H9 (cell line): ENCODE measurements at regions not wholly inside any gene's neighbourhood (a gene's known extent, or its start where the extent isn't known, plus 50 kb on each side); places are given as distances from the start of the nearest gene placed in this dataset.

Source experiments
- DNase-seq: peaks from one replicate; pipeline ENCODE4 v3.0.0-alpha.2; 2017
- H2AFZ ChIP-seq: one replicate; pipeline ENCODE4 v1.6.1; 2013; ENCODE audit warnings: mild to moderate bottlenecking, low read length, control low read depth, moderate library complexity
- H2AK5ac ChIP-seq: 2 replicates; pipeline ENCODE4 v1.6.1; 2013; ENCODE audit warnings: low read length, control low read depth, mixed read lengths; ENCODE audit not compliant: insufficient read length
- H2BK120ac ChIP-seq: one replicate; pipeline ENCODE4 v1.6.1; 2013; ENCODE audit warnings: low read depth, mild to moderate bottlenecking, low read length, control low read depth, inconsistent platforms; ENCODE audit not compliant: poor library complexity, severe bottlenecking
- H2BK12ac ChIP-seq: 2 replicates; pipeline ENCODE4 v1.6.1; 2013; ENCODE audit warnings: low read length, control low read depth, mixed read lengths, low read depth; ENCODE audit not compliant: insufficient read length
- H2BK15ac ChIP-seq: 2 replicates; pipeline ENCODE4 v1.6.1; 2013; ENCODE audit warnings: low read depth, low read length, control low read depth
- H2BK20ac ChIP-seq: one replicate; pipeline ENCODE4 v1.6.1; 2013; ENCODE audit warnings: low read depth, mild to moderate bottlenecking, low read length, control low read depth, inconsistent platforms; ENCODE audit not compliant: poor library complexity, severe bottlenecking
- H2BK5ac ChIP-seq: 2 replicates; pipeline ENCODE4 v1.6.1; 2013; ENCODE audit warnings: low read length, control low read depth, mixed read lengths; ENCODE audit not compliant: insufficient read length
- H3K14ac ChIP-seq: 2 replicates; pipeline ENCODE4 v1.6.1; 2013; ENCODE audit warnings: low read length, control low read depth; ENCODE audit not compliant: insufficient read depth
- H3K18ac ChIP-seq: 2 replicates; pipeline ENCODE4 v1.6.1; 2013; ENCODE audit warnings: low read depth, mild to moderate bottlenecking, mixed read lengths, low read length, control low read depth; ENCODE audit not compliant: insufficient read length
- H3K23ac ChIP-seq: 2 replicates; pipeline ENCODE4 v1.6.1; 2013; ENCODE audit warnings: low read length, control low read depth, mixed read lengths, low read depth; ENCODE audit not compliant: insufficient read length
- H3K23me2 ChIP-seq: 2 replicates; pipeline ENCODE4 v1.6.1; 2013; ENCODE audit warnings: low read depth, mild to moderate bottlenecking, mixed read lengths, low read length, control low read depth; ENCODE audit not compliant: insufficient read length, poor library complexity, severe bottlenecking
- H3K27ac ChIP-seq: 2 replicates; pipeline ENCODE4 v1.5.1; 2013; ENCODE audit warnings: low read length, control low read depth, mixed read lengths, low read depth; ENCODE audit not compliant: insufficient read length
- H3K27me3 ChIP-seq: 2 replicates; pipeline ENCODE4 v1.6.1; 2013; ENCODE audit warnings: low read length, control low read depth, inconsistent platforms; ENCODE audit not compliant: insufficient read depth
- H3K4ac ChIP-seq: 2 replicates; pipeline ENCODE4 v1.6.1; 2013; ENCODE audit warnings: low read depth, mild to moderate bottlenecking, control low read depth, inconsistent platforms, low read length, moderate library complexity
- H3K4me1 ChIP-seq: 2 replicates; pipeline ENCODE4 v1.6.1; 2013; ENCODE audit warnings: low read length, control low read depth, inconsistent platforms; ENCODE audit not compliant: insufficient read depth
- H3K4me2 ChIP-seq: 2 replicates; pipeline ENCODE4 v1.6.1; 2013; ENCODE audit warnings: low read length, control low read depth, mixed read lengths; ENCODE audit not compliant: insufficient read length, insufficient read depth
- H3K56ac ChIP-seq: 2 replicates; pipeline ENCODE4 v1.6.1; 2013; ENCODE audit warnings: low read depth, mild to moderate bottlenecking, mixed read lengths, low read length, control low read depth; ENCODE audit not compliant: insufficient read length
- H3K79me1 ChIP-seq: 2 replicates; pipeline ENCODE4 v1.6.1; 2013; ENCODE audit warnings: low read depth, mild to moderate bottlenecking, moderate library complexity, low read length, control low read depth, inconsistent platforms; ENCODE audit not compliant: insufficient read depth, poor library complexity, severe bottlenecking
- H3K79me2 ChIP-seq: 2 replicates; pipeline ENCODE4 v1.6.1; 2013; ENCODE audit warnings: low read length, control low read depth, inconsistent platforms; ENCODE audit not compliant: insufficient read depth
- H3K9ac ChIP-seq: 2 replicates; pipeline ENCODE4 v1.6.1; 2013; ENCODE audit warnings: low read length, control low read depth, mixed read lengths; ENCODE audit not compliant: insufficient read length; ENCODE audit errors: extremely low read depth
- H3K9me3 ChIP-seq: one replicate; pipeline ENCODE4 v1.6.1; 2013; ENCODE audit warnings: low read depth, low read length, inconsistent platforms; ENCODE audit not compliant: control insufficient read depth
- H3T11ph ChIP-seq: one replicate; pipeline ENCODE4 v1.6.1; 2013; ENCODE audit warnings: mild to moderate bottlenecking, low read length, control low read depth, inconsistent platforms
- H4K20me1 ChIP-seq: one replicate; pipeline ENCODE4 v1.6.1; 2013; ENCODE audit not compliant: control insufficient read depth, insufficient read length, insufficient read depth
- H4K5ac ChIP-seq: 2 replicates; pipeline ENCODE4 v1.6.1; 2013; ENCODE audit warnings: low read depth, mild to moderate bottlenecking, mixed read lengths, low read length, control low read depth; ENCODE audit not compliant: insufficient read length
- H4K8ac ChIP-seq: replicated peaks from 2 replicates; pipeline ENCODE4 v1.6.1; 2013; ENCODE audit warnings: low read length, control low read depth, mixed read lengths, low read depth; ENCODE audit not compliant: insufficient read length
- H4K91ac ChIP-seq: 2 replicates; pipeline ENCODE4 v1.6.1; 2013; ENCODE audit warnings: low read depth, mild to moderate bottlenecking, moderate library complexity, mixed read lengths, low read length, control low read depth; ENCODE audit not compliant: insufficient read length
- H3K27ac Mint-ChIP-seq, 3 experiments: 2 replicates in 2 of 3; 3 replicates in 1 of 3; pipeline ENCODE4 v1.8.0; 2020 to 2021; ENCODE audit warnings: mixed read lengths in 3 of 3, mild to moderate bottlenecking in 1 of 3, moderate library complexity in 1 of 3
- H3K27me3 Mint-ChIP-seq: 2 replicates; pipeline ENCODE4 v1.8.0; 2021; ENCODE audit warnings: low read depth, mild to moderate bottlenecking, moderate library complexity, mixed read lengths
- H3K36me3 Mint-ChIP-seq, 3 experiments: 2 replicates in 2 of 3; 3 replicates in 1 of 3; pipeline ENCODE4 v1.8.0; 2020 to 2021; ENCODE audit warnings: low read depth in 3 of 3, mixed read lengths in 3 of 3; ENCODE audit not compliant: insufficient read depth in 1 of 3
- H3K4me1 Mint-ChIP-seq, 2 experiments: 2 replicates each; pipeline ENCODE4 v1.8.0; 2020; ENCODE audit warnings: mixed read lengths in 2 of 2
- H3K4me3 Mint-ChIP-seq, 2 experiments: 2 replicates in 1 of 2; 3 replicates in 1 of 2; pipeline ENCODE4 v1.8.0; 2020 to 2021; ENCODE audit warnings: mild to moderate bottlenecking in 2 of 2, mixed read lengths in 2 of 2, moderate library complexity in 1 of 2
- H3K9me3 Mint-ChIP-seq, 2 experiments: 2 replicates in 1 of 2; 3 replicates in 1 of 2; pipeline ENCODE4 v1.8.0; 2020; ENCODE audit warnings: mild to moderate bottlenecking in 2 of 2, mixed read lengths in 2 of 2, moderate library complexity in 1 of 2
- WGBS: extraction: QIAGEN DNeasy Blood & Tissue Kit; methylation state at CpG from one replicate; pipeline ENCODE4 v1.1.7; 2013; ENCODE audit warnings: missing lambda C conversion rate, low lambda C conversion rate, mixed read lengths; ENCODE audit not compliant: insufficient read length; ENCODE audit errors: extremely low coverage; 5-methylcytosine and 5-hydroxymethylcytosine counted together
- TF ChIP-seq, protein P1 (sequence below): fragments of 200-600 bp; sonication (generic); conservative IDR thresholded peaks from 3 replicates; pipeline ENCODE4 v1.8.0; 2021; ENCODE audit warnings: antibody characterized with exemption, mild to moderate bottlenecking

DNA sequence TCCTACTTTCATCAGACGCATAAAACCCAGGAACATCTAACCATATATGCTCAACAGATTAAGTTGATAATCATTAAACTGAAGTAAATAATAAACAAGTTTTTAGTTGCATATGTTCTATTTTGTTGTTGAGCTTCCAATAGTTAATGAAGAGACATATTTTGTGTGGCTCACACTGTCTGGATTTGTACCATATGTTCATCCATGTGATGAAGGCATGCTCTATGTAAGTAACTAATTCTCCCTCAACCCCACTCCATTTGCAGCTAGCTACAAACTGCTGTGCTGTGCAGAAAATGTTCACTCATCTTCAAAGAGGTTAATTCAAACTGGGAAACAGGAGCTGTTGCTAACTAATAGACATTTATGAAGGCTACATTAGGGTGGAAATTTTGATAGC lies 589.7 kb upstream of the LRRC4C start:
- Histone ChIP-seq H4K91ac (no peak overlapping the region), H3K79me1 (no peaks in the 10 kb centered on the region), H3K27me3 (no peaks in the 10 kb centered on the region), H3T11ph (no peak overlapping the region), H2BK20ac (no peak overlapping the region), H2BK5ac (no peak overlapping the region), H3K18ac (no peak overlapping the region), H4K20me1 (no peaks in the 10 kb centered on the region), H3K27ac (no peak overlapping the region), H2BK15ac (no peak overlapping the region), H2BK120ac (no peak overlapping the region), H4K5ac (no peak overlapping the region), H3K79me2 (no peaks in the 10 kb centered on the region), H2BK12ac (no peak overlapping the region), H3K23me2 (no peaks in the 10 kb centered on the region), H2AK5ac (no peak overlapping the region), H3K4me2 (no peak overlapping the region), H3K9me3 (no peaks in the 10 kb centered on the region), H3K4me1 (no peaks in the 10 kb centered on the region), H3K4ac (no peak overlapping the region), H4K8ac (no peak overlapping the region), H3K14ac (no peak overlapping the region), H3K9ac (no peak overlapping the region), H3K56ac (no peak overlapping the region), H3K23ac (no peak overlapping the region), H2AFZ (no peak overlapping the region)
- Mint-ChIP-seq H3K27ac (no peak overlapping the region), H3K36me3 (peaks cover 0 to 5% (median 0%) of the 10 kb centered on the region in 3 experiments; a peak in 1 of 7 replicates), H3K27me3 (no peaks in the 10 kb centered on the region), H3K4me1 (no peaks in the 10 kb centered on the region), H3K9me3 (peaks cover 0 to 3% of the 10 kb centered on the region in 2 experiments; a peak in 1 of 5 replicates), H3K4me3 (no peak overlapping the region)
- no peak for DNase-seq
- TF ChIP-seq, protein P1, sequence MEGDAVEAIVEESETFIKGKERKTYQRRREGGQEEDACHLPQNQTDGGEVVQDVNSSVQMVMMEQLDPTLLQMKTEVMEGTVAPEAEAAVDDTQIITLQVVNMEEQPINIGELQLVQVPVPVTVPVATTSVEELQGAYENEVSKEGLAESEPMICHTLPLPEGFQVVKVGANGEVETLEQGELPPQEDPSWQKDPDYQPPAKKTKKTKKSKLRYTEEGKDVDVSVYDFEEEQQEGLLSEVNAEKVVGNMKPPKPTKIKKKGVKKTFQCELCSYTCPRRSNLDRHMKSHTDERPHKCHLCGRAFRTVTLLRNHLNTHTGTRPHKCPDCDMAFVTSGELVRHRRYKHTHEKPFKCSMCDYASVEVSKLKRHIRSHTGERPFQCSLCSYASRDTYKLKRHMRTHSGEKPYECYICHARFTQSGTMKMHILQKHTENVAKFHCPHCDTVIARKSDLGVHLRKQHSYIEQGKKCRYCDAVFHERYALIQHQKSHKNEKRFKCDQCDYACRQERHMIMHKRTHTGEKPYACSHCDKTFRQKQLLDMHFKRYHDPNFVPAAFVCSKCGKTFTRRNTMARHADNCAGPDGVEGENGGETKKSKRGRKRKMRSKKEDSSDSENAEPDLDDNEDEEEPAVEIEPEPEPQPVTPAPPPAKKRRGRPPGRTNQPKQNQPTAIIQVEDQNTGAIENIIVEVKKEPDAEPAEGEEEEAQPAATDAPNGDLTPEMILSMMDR: no peak
- no CpG with 5 or more reads among the region's 1 CpG for WGBS
